AG04450 (cell line): ENCODE measurements at regions not wholly inside any gene's neighbourhood (a gene's known extent, or its start where the extent isn't known, plus 50 kb on each side); places are given as distances from the start of the nearest gene placed in this dataset.
A peak's percentile ranks its signal among the peaks of the same experiment; 100 is the strongest.

Experiments
- CTCF ChIA-PET: fragments of 300-600, 350-600 bp; formaldehyde crosslinking; extraction: SDS; loops from one replicate; lab custom pipeline; 2022; ENCODE audit warnings: antibody characterized with exemption, inconsistent platforms; lab: Charles Lee
- POLR2A ChIA-PET: fragments of 350-600 bp; formaldehyde crosslinking; extraction: SDS; loops from one replicate; lab custom pipeline; 2021; ENCODE audit warnings: antibody characterized with exemption, inconsistent platforms; lab: Yijun Ruan, JAX
- DNase-seq: peaks from one replicate; pipeline ENCODE4 v3.0.0-alpha.2; 2011; ENCODE audit warnings: low read depth, low spot score
- H3K27ac ChIP-seq: one replicate; pipeline ENCODE4 v1.5.1; 2012; ENCODE audit warnings: low read depth, low read length, control low read depth
- H3K27me3 ChIP-seq: one replicate; pipeline ENCODE4 v1.6.0; 2012; ENCODE audit warnings: low read length; ENCODE audit not compliant: control insufficient read depth, insufficient read depth
- H3K4me3 ChIP-seq: 2 replicates; pipeline ENCODE4 v1.5.1; 2011; ENCODE audit warnings: mild to moderate bottlenecking, low read depth, low read length, control low read depth
- H3K9me3 ChIP-seq: 2 replicates; pipeline ENCODE4 v1.5.1; 2012; ENCODE audit warnings: low read length; ENCODE audit not compliant: control insufficient read depth, insufficient read depth
- TF ChIP-seq, protein P1 (sequence below): IDR thresholded peaks from 2 replicates; pipeline ENCODE4 v1.5.1; 2011; ENCODE audit warnings: low read depth, low read length, control low read depth, inconsistent platforms

- POLR2A ChIA-PET: no interaction called here
- Histone ChIP-seq H3K27ac (no peak overlapping the region), H3K9me3 (no peaks in the 10 kb centered on the region), H3K27me3 (no peaks in the 10 kb centered on the region), H3K4me3 (no peak overlapping the region)
- TF ChIP-seq, protein P1, sequence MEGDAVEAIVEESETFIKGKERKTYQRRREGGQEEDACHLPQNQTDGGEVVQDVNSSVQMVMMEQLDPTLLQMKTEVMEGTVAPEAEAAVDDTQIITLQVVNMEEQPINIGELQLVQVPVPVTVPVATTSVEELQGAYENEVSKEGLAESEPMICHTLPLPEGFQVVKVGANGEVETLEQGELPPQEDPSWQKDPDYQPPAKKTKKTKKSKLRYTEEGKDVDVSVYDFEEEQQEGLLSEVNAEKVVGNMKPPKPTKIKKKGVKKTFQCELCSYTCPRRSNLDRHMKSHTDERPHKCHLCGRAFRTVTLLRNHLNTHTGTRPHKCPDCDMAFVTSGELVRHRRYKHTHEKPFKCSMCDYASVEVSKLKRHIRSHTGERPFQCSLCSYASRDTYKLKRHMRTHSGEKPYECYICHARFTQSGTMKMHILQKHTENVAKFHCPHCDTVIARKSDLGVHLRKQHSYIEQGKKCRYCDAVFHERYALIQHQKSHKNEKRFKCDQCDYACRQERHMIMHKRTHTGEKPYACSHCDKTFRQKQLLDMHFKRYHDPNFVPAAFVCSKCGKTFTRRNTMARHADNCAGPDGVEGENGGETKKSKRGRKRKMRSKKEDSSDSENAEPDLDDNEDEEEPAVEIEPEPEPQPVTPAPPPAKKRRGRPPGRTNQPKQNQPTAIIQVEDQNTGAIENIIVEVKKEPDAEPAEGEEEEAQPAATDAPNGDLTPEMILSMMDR: no peak
- CTCF ChIA-PET: no interaction called here
- DNase-seq: no peak
Measured at GRCh38 chr21:25292396-25292795, 314.9 kb downstream of the MRPL39 start.

- peak; percentile 7 for DNase-seq
- H3K4me3 ChIP-seq: no peak overlapping the region
- TF ChIP-seq, protein P1: peak; percentile 53
- no peak overlapping the region for H3K27ac ChIP-seq
- H3K9me3 ChIP-seq: no peaks in the 10 kb centered on the region
- POLR2A ChIA-PET: interaction anchor here (1.0 kb wide), 1 partner anchor 102 kb away, joined by 3 read pairs; no protein-coding TSS in a partner anchor
- H3K27me3 ChIP-seq: no peaks in the 10 kb centered on the region
- CTCF ChIA-PET: interaction anchor here (0.5 to 7.8 kb wide), 26 partner anchors 8 to 1238 kb away, joined by 3 to 126 read pairs (median 5); no protein-coding TSS in a partner anchor
Measured at GRCh38 chr21:25283720-25284119, 323.6 kb downstream of the MRPL39 start.

GRCh38 chr21:25281134-25281533, 326.1 kb downstream of the MRPL39 start:
- POLR2A ChIA-PET: no interaction called here
- DNase-seq: no peak
- TF ChIP-seq, protein P1: no peak
- Histone ChIP-seq H3K4me3 (no peak overlapping the region), H3K27ac (no peak overlapping the region), H3K27me3 (no peaks in the 10 kb centered on the region), H3K9me3 (no peaks in the 10 kb centered on the region)
- CTCF ChIA-PET: interaction anchor here (1.4 to 7.8 kb wide), 2 partner anchors 32 to 105 kb away, joined by 4 to 126 read pairs; no protein-coding TSS in a partner anchor

GRCh38 chr21:25280061-25280460, 327.2 kb downstream of the MRPL39 start:
- ChIA-PET CTCF (interaction anchor here (7.8 kb wide), 1 partner anchor 106 kb away, joined by 126 read pairs; no protein-coding TSS in a partner anchor), POLR2A (no interaction called here)
- no peak overlapping the region for H3K4me3 ChIP-seq
- DNase-seq: no peak
- H3K9me3 ChIP-seq: no peaks in the 10 kb centered on the region
- H3K27me3 ChIP-seq: no peaks in the 10 kb centered on the region
- TF ChIP-seq, protein P1: no peak
- no peak overlapping the region for H3K27ac ChIP-seq

- no peak for DNase-seq
- Histone ChIP-seq H3K9me3 (no peaks in the 10 kb centered on the region), H3K4me3 (no peak overlapping the region), H3K27ac (no peak overlapping the region), H3K27me3 (no peaks in the 10 kb centered on the region)
- ChIA-PET POLR2A (interaction anchor here (0.6 kb wide), 1 partner anchor 32 kb away, joined by 3 read pairs; no protein-coding TSS in a partner anchor), CTCF (no interaction called here)
- TF ChIP-seq, protein P1: no peak
Measured at GRCh38 chr21:25273959-25274358, 333.3 kb downstream of the MRPL39 start.
